PC-3 (cell line): ENCODE measurements at regions not wholly inside any gene's neighbourhood (a gene's known extent, or its start where the extent isn't known, plus 50 kb on each side); places are given as distances from the start of the nearest gene placed in this dataset.

Experiments
- ATAC-seq: fragments of 200-7000 bp; cut with Tn5 transposase; 2 replicates; pipeline ENCODE4 v1.9.1; 2020; ENCODE audit warnings: mild to moderate bottlenecking, moderate library complexity
- BruUV-seq: library from RNA; stranded (reverse); fragments of 400-500 nt; replicated peaks from 2 replicates; lab custom pipeline; 2021; lab: Mats Ljungman, UMichigan
- CTCF ChIA-PET: fragments of 300-600 bp; sonication (Branson Sonifier 250); formaldehyde crosslinking; loops from one replicate; lab custom pipeline; 2022; ENCODE audit warnings: antibody characterized with exemption; lab: Charles Lee
- POLR2A ChIA-PET: fragments of 300-600 bp; sonication (Branson Sonifier 250); formaldehyde crosslinking; loops from one replicate; lab custom pipeline; 2022; ENCODE audit warnings: antibody characterized with exemption; ENCODE audit not compliant: unreplicated experiment; lab: Charles Lee
- DNase-seq: peaks from one replicate; pipeline ENCODE4 v3.0.0-alpha.2; 2015
- H2AFZ ChIP-seq: fragments of 300-600 bp; sonication (generic); 2 replicates; pipeline ENCODE4 v1.6.0; 2016; ENCODE audit warnings: antibody characterized with exemption, low read length
- H3F3A ChIP-seq: fragments of 300-600 bp; sonication (generic); one replicate; pipeline ENCODE4 v1.6.0; 2017; ENCODE audit warnings: antibody characterized with exemption, low read length, control low read depth, mild to moderate bottlenecking; ENCODE audit not compliant: unreplicated experiment
- H3K27ac ChIP-seq: fragments of 300-600 bp; sonication (generic); 2 replicates; pipeline ENCODE4 v1.5.1; 2016; ENCODE audit warnings: mild to moderate bottlenecking, low read length
- H3K27me3 ChIP-seq: fragments of 300-600 bp; sonication (generic); 2 replicates; pipeline ENCODE4 v1.6.1; 2016; ENCODE audit warnings: low read length, mixed read lengths
- H3K36me3 ChIP-seq: fragments of 300-600 bp; sonication (generic); 2 replicates; pipeline ENCODE4 v1.6.1; 2016; ENCODE audit warnings: low read depth, mixed run types, low read length, mixed read lengths
- H3K4me1 ChIP-seq: fragments of 300-600 bp; sonication (generic); 2 replicates; pipeline ENCODE4 v1.5.1; 2016; ENCODE audit warnings: low read length; ENCODE audit not compliant: insufficient read depth
- H3K4me2 ChIP-seq: fragments of 300-600 bp; sonication (generic); 2 replicates; pipeline ENCODE4 v1.6.0; 2016; ENCODE audit warnings: low read length
- H3K4me3 ChIP-seq: fragments of 300-600 bp; sonication (generic); 2 replicates; pipeline ENCODE4 v1.5.1; 2016; ENCODE audit warnings: mild to moderate bottlenecking, low read length, mixed read lengths
- H3K79me2 ChIP-seq: fragments of 300-600 bp; sonication (generic); 2 replicates; pipeline ENCODE4 v1.6.1; 2017; ENCODE audit warnings: low read length, mixed read lengths
- H3K9ac ChIP-seq: fragments of 300-600 bp; sonication (generic); 2 replicates; pipeline ENCODE4 v1.6.0; 2016; ENCODE audit warnings: mild to moderate bottlenecking, low read length
- H3K9me2 ChIP-seq: fragments of 300-600 bp; sonication (generic); replicated peaks from 2 replicates; pipeline ENCODE4 v1.6.1; 2016; ENCODE audit warnings: mixed run types, low read length, mixed read lengths
- H3K9me3 ChIP-seq: fragments of 300-600 bp; sonication (generic); 2 replicates; pipeline ENCODE4 v1.6.1; 2016; ENCODE audit warnings: low read length, mixed read lengths
- H4K20me1 ChIP-seq: fragments of 300-600 bp; sonication (generic); 2 replicates; pipeline ENCODE4 v1.6.1; 2016; ENCODE audit warnings: low read length, mixed read lengths
- EZH2 ChIP-seq: fragments of 300-600 bp; sonication (generic); IDR thresholded peaks from one replicate; pipeline ENCODE4 v1.6.1; 2017; ENCODE audit warnings: antibody characterized with exemption, mild to moderate bottlenecking, low read length; ENCODE audit not compliant: unreplicated experiment
- EZH2phosphoT487 ChIP-seq: fragments of 300-600 bp; sonication (generic); IDR thresholded peaks from 2 replicates; pipeline ENCODE4 v1.6.1; 2018; ENCODE audit warnings: mild to moderate bottlenecking, antibody characterized with exemption, low read length, borderline replicate concordance
- intact Hi-C: fragments of 100-400 bp; cut with micrococcal nuclease; formaldehyde crosslinking; loops from 2 replicates; pipeline ENCODE4 v1.9.0; 2023
- TF ChIP-seq, protein P1 (sequence below): fragments of 300-600 bp; sonication (generic); conservative IDR thresholded peaks from 2 replicates; pipeline ENCODE4 v1.5.1; 2017; ENCODE audit warnings: antibody characterized with exemption, low read depth, mild to moderate bottlenecking, low read length

GRCh38 chr4:156230176-156230575, 276.5 kb upstream of the CTSO start:
- Histone ChIP-seq H3K9me3 (no peaks in the 10 kb centered on the region), H3K4me3 (no peak overlapping the region), H3K27me3 (no peaks in the 10 kb centered on the region), H3K9ac (no peak overlapping the region), H3K79me2 (no peaks in the 10 kb centered on the region), H3F3A (no peaks in the 10 kb centered on the region), H3K4me1 (no peaks in the 10 kb centered on the region), H3K4me2 (no peak overlapping the region), H3K36me3 (no peaks in the 10 kb centered on the region), H3K9me2 (no peaks in the 10 kb centered on the region), H4K20me1 (no peaks in the 10 kb centered on the region), H2AFZ (no peak overlapping the region), H3K27ac (no peak overlapping the region)
- BruUV-seq, result no TSS peak
- intact Hi-C loops, result no loop called here
- ChIA-PET POLR2A (no interaction called here), CTCF (no interaction called here)
- no peak for TF ChIP-seq EZH2
- no peak for TF ChIP-seq EZH2phosphoT487
- TF ChIP-seq, protein P1, sequence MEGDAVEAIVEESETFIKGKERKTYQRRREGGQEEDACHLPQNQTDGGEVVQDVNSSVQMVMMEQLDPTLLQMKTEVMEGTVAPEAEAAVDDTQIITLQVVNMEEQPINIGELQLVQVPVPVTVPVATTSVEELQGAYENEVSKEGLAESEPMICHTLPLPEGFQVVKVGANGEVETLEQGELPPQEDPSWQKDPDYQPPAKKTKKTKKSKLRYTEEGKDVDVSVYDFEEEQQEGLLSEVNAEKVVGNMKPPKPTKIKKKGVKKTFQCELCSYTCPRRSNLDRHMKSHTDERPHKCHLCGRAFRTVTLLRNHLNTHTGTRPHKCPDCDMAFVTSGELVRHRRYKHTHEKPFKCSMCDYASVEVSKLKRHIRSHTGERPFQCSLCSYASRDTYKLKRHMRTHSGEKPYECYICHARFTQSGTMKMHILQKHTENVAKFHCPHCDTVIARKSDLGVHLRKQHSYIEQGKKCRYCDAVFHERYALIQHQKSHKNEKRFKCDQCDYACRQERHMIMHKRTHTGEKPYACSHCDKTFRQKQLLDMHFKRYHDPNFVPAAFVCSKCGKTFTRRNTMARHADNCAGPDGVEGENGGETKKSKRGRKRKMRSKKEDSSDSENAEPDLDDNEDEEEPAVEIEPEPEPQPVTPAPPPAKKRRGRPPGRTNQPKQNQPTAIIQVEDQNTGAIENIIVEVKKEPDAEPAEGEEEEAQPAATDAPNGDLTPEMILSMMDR, result no peak
- ATAC-seq, result no peak
- DNase-seq, result no peak

DNA sequence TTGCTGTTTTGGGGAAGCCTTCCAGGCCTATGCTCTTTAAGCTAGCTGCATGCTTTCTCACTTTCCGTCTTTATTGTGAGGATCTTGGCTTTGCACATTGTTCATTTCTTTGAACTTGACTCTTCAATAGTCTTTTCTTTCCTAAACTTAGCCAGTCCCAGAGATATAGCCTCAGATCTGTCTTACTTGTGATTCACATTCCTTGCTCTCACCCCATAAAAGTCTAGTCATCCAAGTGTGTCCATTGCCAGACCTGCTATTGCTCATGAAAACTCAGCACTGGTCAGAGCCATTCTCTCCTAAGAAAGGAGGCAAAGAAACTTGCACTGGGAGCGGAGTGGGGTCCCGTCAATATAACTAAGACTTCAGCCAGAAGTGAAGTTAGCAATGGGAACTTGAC, 275.0 kb upstream of the CTSO start:
- Histone ChIP-seq H3K9me2 (no peaks in the 10 kb centered on the region), H3K27me3 (no peaks in the 10 kb centered on the region), H4K20me1 (no peaks in the 10 kb centered on the region), H3K9ac (no peak overlapping the region), H3K9me3 (no peaks in the 10 kb centered on the region), H3K4me1 (peaks cover 3% of the 10 kb centered on the region; the same call in 1 of the 2 replicates), H3K4me3 (no peak overlapping the region), H2AFZ (no peak overlapping the region), H3K36me3 (no peaks in the 10 kb centered on the region), H3K79me2 (no peaks in the 10 kb centered on the region), H3K27ac (no peak overlapping the region), H3F3A (no peaks in the 10 kb centered on the region), H3K4me2 (no peak overlapping the region)
- no TSS peak for BruUV-seq
- ATAC-seq (no peak), DNase-seq (peak; percentile 13)
- POLR2A ChIA-PET, result no interaction called here
- CTCF ChIA-PET, result no interaction called here
- intact Hi-C loops, result no loop called here
- TF ChIP-seq EZH2 (no peak), EZH2phosphoT487 (no peak)
- TF ChIP-seq, protein P1, result no peak

GRCh38 chr4:156227321-156227720, 273.7 kb upstream of the CTSO start:
- no peaks in the 10 kb centered on the region for H3K36me3 ChIP-seq
- no peak for TF ChIP-seq EZH2phosphoT487
- no peak for TF ChIP-seq EZH2
- TF ChIP-seq, protein P1, result no peak
- no peak overlapping the region for H3K9ac ChIP-seq
- H4K20me1 ChIP-seq, result no peaks in the 10 kb centered on the region
- no peak overlapping the region for H2AFZ ChIP-seq
- ATAC-seq (no peak), DNase-seq (no peak)
- no peaks in the 10 kb centered on the region for H3K79me2 ChIP-seq
- H3K4me3 ChIP-seq, result no peak overlapping the region
- no peak overlapping the region for H3K27ac ChIP-seq
- no TSS peak for BruUV-seq
- no peaks in the 10 kb centered on the region for H3K27me3 ChIP-seq
- ChIA-PET CTCF (no interaction called here), POLR2A (no interaction called here)
- intact Hi-C loops, result no loop called here
- peaks cover 7% of the 10 kb centered on the region; the same call in 1 of the 2 replicates for H3K4me1 ChIP-seq
- H3K4me2 ChIP-seq, result no peak overlapping the region
- no peaks in the 10 kb centered on the region for H3K9me3 ChIP-seq
- no peaks in the 10 kb centered on the region for H3F3A ChIP-seq
- H3K9me2 ChIP-seq, result no peaks in the 10 kb centered on the region
